ENCODE measurements at regions not wholly inside any gene's neighbourhood (a gene's known extent, or its start where the extent isn't known, plus 50 kb on each side); places are given as distances from the start of the nearest gene placed in this dataset.
"Not testable (repeated sequence)": the region's sequence is repeated elsewhere in the genome, so short reads cannot be mapped to it uniquely, and the experiment has no call there.

- Histone ChIP-seq H3K4me3 (no peak overlapping the region), H3K27ac (no peak overlapping the region)
Observed at GRCh38 chr20:22055981-22056380, 350.5 kb downstream of the PAX1 start.

GRCh38 chr20:22052025-22052650 is 346.7 kb downstream of the PAX1 start:
- Histone ChIP-seq H3K4me3 (no peak overlapping the region), H3K27ac (no peak overlapping the region)

- not testable (repeated sequence) for H3K4me3 ChIP-seq, H3K27ac ChIP-seq
Observed at GRCh38 chr20:22045956-22046507, 340.6 kb downstream of the PAX1 start.

GRCh38 chr20:22027423-22027822 is 322.0 kb downstream of the PAX1 start:
- Histone ChIP-seq H3K4me3 (no peak overlapping the region), H3K27ac (no peak overlapping the region)

- H3K4me3 ChIP-seq = no peak overlapping the region
- H3K27ac ChIP-seq = no peak overlapping the region
Observed at GRCh38 chr20:22020201-22020600, 314.7 kb downstream of the PAX1 start.

GRCh38 chr20:22008456-22008855 is 303.0 kb downstream of the PAX1 start:
- H3K27ac ChIP-seq = no peak overlapping the region
- no peak overlapping the region for H3K4me3 ChIP-seq

- Histone ChIP-seq H3K27ac (no peak overlapping the region), H3K4me3 (no peak overlapping the region)
Observed at GRCh38 chr20:22006306-22006705, 300.8 kb downstream of the PAX1 start.

GRCh38 chr20:22005535-22005934 is 300.1 kb downstream of the PAX1 start:
- H3K27ac ChIP-seq = no peak overlapping the region
- H3K4me3 ChIP-seq = no peak overlapping the region

- no peak overlapping the region for H3K27ac ChIP-seq
- H3K4me3 ChIP-seq = no peak overlapping the region
Observed at GRCh38 chr20:22004946-22005345, 299.5 kb downstream of the PAX1 start.

GRCh38 chr20:22003680-22004079 is 298.2 kb downstream of the PAX1 start:
- no peak overlapping the region for H3K27ac ChIP-seq
- H3K4me3 ChIP-seq = no peak overlapping the region

- no peak overlapping the region for H3K4me3 ChIP-seq
- H3K27ac ChIP-seq = no peak overlapping the region
Observed at GRCh38 chr20:22001886-22002285, 296.4 kb downstream of the PAX1 start.

GRCh38 chr20:21995461-21995860 is 290.0 kb downstream of the PAX1 start:
- H3K4me3 ChIP-seq = no peak overlapping the region
- no peak overlapping the region for H3K27ac ChIP-seq

GRCh38 chr20:21994203-21994602 is 288.7 kb downstream of the PAX1 start:
- H3K27ac ChIP-seq = no peak overlapping the region
- no peak overlapping the region for H3K4me3 ChIP-seq

GRCh38 chr20:21982559-21982958 is 277.1 kb downstream of the PAX1 start:
- H3K27ac ChIP-seq = no peak overlapping the region

GRCh38 chr20:21981597-21982344 is 276.3 kb downstream of the PAX1 start:
- Histone ChIP-seq H3K4me3 (no peak overlapping the region), H3K27ac (peak overlapping the region in 2 of 21 experiments; percentile 22 to 44)

More at GRCh38 chr20:21982559-21982958, 277.1 kb downstream of the PAX1 start:
- H3K4me3 ChIP-seq = no peak overlapping the region

- Histone ChIP-seq H3K4me3 (no peak overlapping the region), H3K27ac (peak overlapping the region in 2 of 21 experiments; percentile 22 to 44)
Observed at GRCh38 chr20:21981179-21981578, 275.7 kb downstream of the PAX1 start.

GRCh38 chr20:21971436-21971835 is 266.0 kb downstream of the PAX1 start:
- no peak overlapping the region for H3K27ac ChIP-seq

GRCh38 chr20:21968486-21968885 is 263.0 kb downstream of the PAX1 start:
- Histone ChIP-seq H3K27ac (no peak overlapping the region), H3K4me3 (no peak overlapping the region)

More at GRCh38 chr20:21971436-21971835, 266.0 kb downstream of the PAX1 start:
- no peak overlapping the region for H3K4me3 ChIP-seq

GRCh38 chr20:21967481-21967880 is 262.0 kb downstream of the PAX1 start:
- Histone ChIP-seq H3K4me3 (no peak overlapping the region), H3K27ac (no peak overlapping the region)

- H3K4me3 ChIP-seq = no peak overlapping the region
- H3K27ac ChIP-seq = no peak overlapping the region
Observed at GRCh38 chr20:21956591-21956990, 251.1 kb downstream of the PAX1 start.

GRCh38 chr20:21947406-21947805 is 241.9 kb downstream of the PAX1 start:
- no peak overlapping the region for H3K27ac ChIP-seq

More at GRCh38 chr20:21947406-21947805, 241.9 kb downstream of the PAX1 start:
- no peak overlapping the region for H3K4me3 ChIP-seq

Measured in skin epidermis (tissue), 12 donors.